ENCODE measurements at regions not wholly inside any gene's neighbourhood (a gene's known extent, or its start where the extent isn't known, plus 50 kb on each side); places are given as distances from the start of the nearest gene placed in this dataset.

GRCh38 chr12:54708826-54709225 lies 60.7 kb upstream of the DCD start:
- no peak for TF ChIP-seq CTCF (IDR thresholded peaks at IDR 0.05)
- no peak for TF ChIP-seq POLR2AphosphoS5 (IDR thresholded peaks at IDR 0.05; ENCODE audit: insufficient read depth in 1 of 2, low read depth in 1 of 2)
